NCI-H1417 (cell line): ENCODE measurements at regions not wholly inside any gene's neighbourhood (a gene's known extent, or its start where the extent isn't known, plus 50 kb on each side); places are given as distances from the start of the nearest gene placed in this dataset.
A peak's percentile ranks its signal among the peaks of the same experiment; 100 is the strongest.

Experiments used
- DNase-seq, 3 experiments: peaks; one replicate each; lab custom pipeline; 2025; lab: John Stamatoyannopoulos, UW

- DNase-seq: peak in 2 of 3 experiments; percentile 47 to 69
These were observed 187.3 kb upstream of the SYT13 start for GRCh38 chr11:45473341-45473895.

GRCh38 chr11:45472716-45473317, 186.7 kb upstream of the SYT13 start:
- DNase-seq: peak in 1 of 3 experiments; percentile 37

GRCh38 chr11:45471266-45471665, 185.1 kb upstream of the SYT13 start:
- DNase-seq: no peak

GRCh38 chr11:45470794-45471167, 184.6 kb upstream of the SYT13 start:
- DNase-seq: no peak

GRCh38 chr11:45470151-45470793, 184.1 kb upstream of the SYT13 start:
- no peak for DNase-seq

GRCh38 chr11:45468267-45468856, 182.2 kb upstream of the SYT13 start:
- DNase-seq: no peak

GRCh38 chr11:45463541-45463940, 177.4 kb upstream of the SYT13 start:
- no peak for DNase-seq

- DNase-seq: no peak
These were observed 175.4 kb upstream of the SYT13 start for GRCh38 chr11:45461514-45461913.

GRCh38 chr11:45459491-45459890, 173.3 kb upstream of the SYT13 start:
- DNase-seq: no peak

- no peak for DNase-seq
These were observed 172.1 kb upstream of the SYT13 start for GRCh38 chr11:45458269-45458668.

- DNase-seq: no peak
These were observed 171.5 kb upstream of the SYT13 start for GRCh38 chr11:45457649-45458048.

- DNase-seq: no peak
These were observed 170.5 kb upstream of the SYT13 start for GRCh38 chr11:45456686-45457085.

- DNase-seq: no peak
These were observed 169.4 kb upstream of the SYT13 start for GRCh38 chr11:45455536-45455935.

- no peak for DNase-seq
These were observed 168.8 kb upstream of the SYT13 start for GRCh38 chr11:45454917-45455401.

- no peak for DNase-seq
These were observed 167.6 kb upstream of the SYT13 start for GRCh38 chr11:45453721-45454120.

GRCh38 chr11:45451766-45452440, 165.8 kb upstream of the SYT13 start:
- DNase-seq: no peak

GRCh38 chr11:45450189-45450588, 164.0 kb upstream of the SYT13 start:
- no peak for DNase-seq

- no peak for DNase-seq
These were observed 163.0 kb upstream of the SYT13 start for GRCh38 chr11:45449036-45449601.

- no peak for DNase-seq
These were observed 162.4 kb upstream of the SYT13 start for GRCh38 chr11:45448561-45448960.

GRCh38 chr11:45446998-45447397, 160.9 kb upstream of the SYT13 start:
- DNase-seq: no peak

- DNase-seq: no peak
These were observed 160.3 kb upstream of the SYT13 start for GRCh38 chr11:45446434-45446833.

GRCh38 chr11:45444796-45445195, 158.7 kb upstream of the SYT13 start:
- DNase-seq: no peak
